ENCODE measurements at regions not wholly inside any gene's neighbourhood (a gene's known extent, or its start where the extent isn't known, plus 50 kb on each side); places are given as distances from the start of the nearest gene placed in this dataset.

- Histone ChIP-seq H3K9ac (ENCODE audit: control insufficient read depth, insufficient read depth, low read length) (no peak overlapping the region), H3K36me3 (ENCODE audit: control insufficient read depth in 2 of 2, insufficient read depth in 2 of 2, low read length in 1 of 2) (no peaks in the 10 kb centered on the region), H3K4me2 (ENCODE audit: control insufficient read depth, insufficient read depth) (no peak overlapping the region), H3K4me1 (ENCODE audit: control insufficient read depth, insufficient read depth, low read length) (no peaks in the 10 kb centered on the region; the same call in 1 of the 2 replicates), H3K79me2 (ENCODE audit: control insufficient read depth, insufficient read depth, low read length) (no peaks in the 10 kb centered on the region), H3K27ac (ENCODE audit: control insufficient read depth, insufficient read depth) (no peak overlapping the region), H3K9me3 (replicated peaks; ENCODE audit: control insufficient read depth, insufficient read depth, low read length) (no peaks in the 10 kb centered on the region), H2AFZ (ENCODE audit: control insufficient read depth, low read depth, low read length) (no peak overlapping the region), H3K27me3 (replicated peaks in 1 of 2; ENCODE audit: control insufficient read depth in 2 of 2, insufficient read depth in 2 of 2, low read length in 1 of 2) (no peaks in the 10 kb centered on the region), H3K4me3 (no peak overlapping the region), H4K20me1 (ENCODE audit: control insufficient read depth, insufficient read depth) (no peaks in the 10 kb centered on the region)
- 41% methylated on average over 9 of the region's 9 CpGs for WGBS (ENCODE audit: insufficient coverage, insufficient replicate concordance, low lambda C conversion rate, missing lambda C conversion rate)
- ChIA-PET POLR2A (no interaction called here), RAD21 (ENCODE audit: unreplicated experiment) (no interaction called here), CTCF (no interaction called here), SMC1A (ENCODE audit: uncharacterized antibody, unreplicated experiment) (interaction anchor here (1.1 kb wide), 1 partner anchor 12 kb away, joined by 4 read pairs; no protein-coding TSS in a partner anchor)
- no peak for ATAC-seq
- BruUV-seq (replicated peaks), result no TSS peak
- FAIRE-seq, result no peak
- intact Hi-C loops (cut with micrococcal nuclease; ENCODE audit: unreplicated experiment) (no loop called here), in situ Hi-C loops (cut with MboI) (no loop called here)
- no peak for DNase-seq (ENCODE audit: low read depth, low spot score)
- no peak for TF ChIP-seq ZBTB33 (IDR thresholded peaks at IDR 0.05)
- no peak for TF ChIP-seq MYC (IDR thresholded peaks at IDR 0.05; ENCODE audit: insufficient read depth, insufficient read length, insufficient replicate concordance, low read length, severe bottlenecking)
- no peak for TF ChIP-seq KAT2A (conservative IDR thresholded peaks at IDR 0.05; ENCODE audit: control insufficient read depth, low read depth, low read length)
- TF ChIP-seq NFYA (IDR thresholded peaks at IDR 0.05; ENCODE audit: borderline replicate concordance, low read depth, low read length), result no peak
- TF ChIP-seq ZNF592 (IDR thresholded peaks at IDR 0.05), result no peak
- no peak for TF ChIP-seq MTA3 (IDR thresholded peaks at IDR 0.05; ENCODE audit: borderline replicate concordance, low read length)
- TF ChIP-seq PAX5 (IDR thresholded peaks at IDR 0.05; ENCODE audit: borderline replicate concordance, low read depth, low read length), result no peak
- no peak for TF ChIP-seq RUNX3 (IDR thresholded peaks at IDR 0.05; ENCODE audit: low read length)
- TF ChIP-seq ZSCAN29 (IDR thresholded peaks at IDR 0.05), result no peak
- TF ChIP-seq YBX1 (IDR thresholded peaks at IDR 0.05), result no peak
- no peak for TF ChIP-seq CREB1 (IDR thresholded peaks at IDR 0.05; ENCODE audit: low read depth)
- no peak for TF ChIP-seq ZNF274 (IDR thresholded peaks at IDR 0.05; ENCODE audit: insufficient read depth, insufficient read length)
- no peak for TF ChIP-seq RCOR1 (conservative IDR thresholded peaks at IDR 0.05; ENCODE audit: low read depth, low read length)
- no peak for TF ChIP-seq USF2 (IDR thresholded peaks at IDR 0.05; ENCODE audit: borderline replicate concordance, low read depth, low read length)
- no peak for TF ChIP-seq BCL3 (IDR thresholded peaks at IDR 0.05; ENCODE audit: borderline replicate concordance, insufficient read depth, low read depth, low read length, poor library complexity, severe bottlenecking)
- no peak for TF ChIP-seq HDGF (IDR thresholded peaks at IDR 0.05)
- TF ChIP-seq TAF1 (IDR thresholded peaks at IDR 0.05; ENCODE audit: borderline replicate concordance, low read depth, low read length), result no peak
- no peak for TF ChIP-seq POLR2A (IDR thresholded peaks at IDR 0.05; ENCODE audit: low read depth, low read length)
These were observed 1082.4 kb upstream of the MAP3K7 start for GRCh38 chr6:91669154-91669870.

Data from GM12878 (cell line).